ENCODE measurements at regions not wholly inside any gene's neighbourhood (a gene's known extent, or its start where the extent isn't known, plus 50 kb on each side); places are given as distances from the start of the nearest gene placed in this dataset.

- no peak overlapping the region for H3K27ac ChIP-seq (ENCODE audit: insufficient read length, low read depth, low read length)
- WGBS (ENCODE audit: extremely low coverage, insufficient read length, low lambda C conversion rate), result no CpG with 5 or more reads among the region's 1 CpG
- TF ChIP-seq CTCF (conservative IDR thresholded peaks at IDR 0.05), result no peak
- H4K5ac ChIP-seq (ENCODE audit: insufficient read length, low read depth, low read length), result no peak overlapping the region
- no peak overlapping the region for H3K4me2 ChIP-seq (ENCODE audit: insufficient read depth, insufficient read length, low read length)
- no peak overlapping the region for H3T11ph ChIP-seq (ENCODE audit: low read length)
- H2BK5ac ChIP-seq (ENCODE audit: insufficient read length, low read length), result no peak overlapping the region
- no peak overlapping the region for H3K14ac ChIP-seq (ENCODE audit: insufficient read depth, low read length)
- H4K20me1 ChIP-seq (ENCODE audit: control insufficient read depth, insufficient read depth, insufficient read length), result no peaks in the 10 kb centered on the region
- no peak overlapping the region for H3K4ac ChIP-seq (ENCODE audit: low read depth, low read length)
- H3K4me1 Mint-ChIP-seq, result peaks cover 0 to 6% of the 10 kb centered on the region in 2 experiments; a peak in 1 of 4 replicates
- no peaks in the 10 kb centered on the region for H3K27me3 Mint-ChIP-seq (ENCODE audit: low read depth)
- DNase-seq, result no peak
- H3K18ac ChIP-seq (ENCODE audit: insufficient read length, low read depth, low read length), result no peak overlapping the region
- H4K91ac ChIP-seq (ENCODE audit: insufficient read length, low read depth, low read length), result no peak overlapping the region
- no peaks in the 10 kb centered on the region for H3K9me3 ChIP-seq (ENCODE audit: control insufficient read depth, low read depth, low read length)
- H3K23me2 ChIP-seq (ENCODE audit: insufficient read length, low read depth, low read length, poor library complexity, severe bottlenecking), result no peaks in the 10 kb centered on the region
- H3K79me2 ChIP-seq (ENCODE audit: insufficient read depth, low read length), result no peaks in the 10 kb centered on the region
- H2BK20ac ChIP-seq (ENCODE audit: low read depth, low read length, poor library complexity, severe bottlenecking), result no peak overlapping the region
- H3K79me1 ChIP-seq (ENCODE audit: insufficient read depth, low read depth, low read length, poor library complexity, severe bottlenecking), result no peaks in the 10 kb centered on the region
- no peak overlapping the region for H3K27ac Mint-ChIP-seq
- H3K36me3 Mint-ChIP-seq (ENCODE audit: insufficient read depth in 1 of 3, low read depth in 3 of 3), result no peaks in the 10 kb centered on the region
- H3K56ac ChIP-seq (ENCODE audit: insufficient read length, low read depth, low read length), result no peak overlapping the region
- H3K4me3 Mint-ChIP-seq, result no peak overlapping the region
- H2BK120ac ChIP-seq (ENCODE audit: low read depth, low read length, poor library complexity, severe bottlenecking), result no peak overlapping the region
- H3K9ac ChIP-seq (ENCODE audit: extremely low read depth, insufficient read length, low read length), result no peak overlapping the region
- H2AFZ ChIP-seq (ENCODE audit: low read length), result no peak overlapping the region
- H2AK5ac ChIP-seq (ENCODE audit: insufficient read length, low read length), result no peak overlapping the region
- H3K4me1 ChIP-seq (ENCODE audit: insufficient read depth, low read length), result no peaks in the 10 kb centered on the region
- no peaks in the 10 kb centered on the region for H3K27me3 ChIP-seq (ENCODE audit: insufficient read depth, low read length)
- H3K23ac ChIP-seq (ENCODE audit: insufficient read length, low read depth, low read length), result no peak overlapping the region
- H4K8ac ChIP-seq (replicated peaks; ENCODE audit: insufficient read length, low read depth, low read length), result no peak overlapping the region
- H3K9me3 Mint-ChIP-seq, result no peaks in the 10 kb centered on the region
- no peak overlapping the region for H2BK15ac ChIP-seq (ENCODE audit: low read depth, low read length)
- no peak overlapping the region for H2BK12ac ChIP-seq (ENCODE audit: insufficient read length, low read depth, low read length)
Observed at GRCh38 chr13:62563251-62563650, 1147.6 kb upstream of the PCDH20 start.
